ENCODE measurements at regions not wholly inside any gene's neighbourhood (a gene's known extent, or its start where the extent isn't known, plus 50 kb on each side); places are given as distances from the start of the nearest gene placed in this dataset.

GRCh38 chr9:75429531-75430475 lies 341.5 kb downstream of the OSTF1 start:
- Histone ChIP-seq H3K4me2 (no peak overlapping the region), H3K36me3 (replicated peaks; ENCODE audit: insufficient read depth, low read depth) (no peaks in the 10 kb centered on the region), H3K79me2 (no peaks in the 10 kb centered on the region), H3K9me3 (ENCODE audit: low read depth) (no peaks in the 10 kb centered on the region), H3K4me1 (ENCODE audit: insufficient read depth) (no peaks in the 10 kb centered on the region), H3K9me2 (replicated peaks; ENCODE audit: insufficient read depth) (no peaks in the 10 kb centered on the region), H3K27me3 (peaks cover 7% of the 10 kb centered on the region), H3K27ac (no peak overlapping the region), H2AFZ (no peak overlapping the region), H3K4me3 (no peak overlapping the region), H4K20me1 (ENCODE audit: insufficient read depth, poor library complexity, severe bottlenecking) (no peaks in the 10 kb centered on the region)
- DNase-seq (ENCODE audit: low spot score) = peak; percentile 35
- TF ChIP-seq EZH2phosphoT487 (IDR thresholded peaks at IDR 0.05; ENCODE audit: low read depth, severe bottlenecking, unreplicated experiment) (peak; percentile 81), EZH2 (IDR thresholded peaks at IDR 0.05; ENCODE audit: borderline replicate concordance) (no peak)
- 75% methylated on average over 3 of the region's 3 CpGs for WGBS (ENCODE audit: low lambda C conversion rate, missing lambda C conversion rate)

- Histone ChIP-seq H4K20me1 (ENCODE audit: insufficient read depth, poor library complexity, severe bottlenecking) (no peaks in the 10 kb centered on the region), H3K27me3 (peaks cover 7% of the 10 kb centered on the region), H3K79me2 (no peaks in the 10 kb centered on the region), H3K4me2 (no peak overlapping the region), H3K27ac (no peak overlapping the region), H3K36me3 (replicated peaks; ENCODE audit: insufficient read depth, low read depth) (no peaks in the 10 kb centered on the region), H3K9me2 (replicated peaks; ENCODE audit: insufficient read depth) (no peaks in the 10 kb centered on the region), H3K4me1 (ENCODE audit: insufficient read depth) (no peaks in the 10 kb centered on the region), H3K9me3 (ENCODE audit: low read depth) (no peaks in the 10 kb centered on the region), H3K4me3 (no peak overlapping the region), H2AFZ (no peak overlapping the region)
- no peak for DNase-seq (ENCODE audit: low spot score)
- TF ChIP-seq EZH2phosphoT487 (IDR thresholded peaks at IDR 0.05; ENCODE audit: low read depth, severe bottlenecking, unreplicated experiment) = no peak
- TF ChIP-seq CTCF (IDR thresholded peaks at IDR 0.05; ENCODE audit: poor library complexity) = no peak
- no peak for TF ChIP-seq EZH2 (IDR thresholded peaks at IDR 0.05; ENCODE audit: borderline replicate concordance)
Measured at GRCh38 chr9:75431375-75431774, 343.1 kb downstream of the OSTF1 start.

- Histone ChIP-seq H3K27ac (no peak overlapping the region), H3K79me2 (no peaks in the 10 kb centered on the region), H4K20me1 (ENCODE audit: insufficient read depth, poor library complexity, severe bottlenecking) (no peaks in the 10 kb centered on the region), H3K36me3 (replicated peaks; ENCODE audit: insufficient read depth, low read depth) (no peaks in the 10 kb centered on the region), H3K4me3 (no peak overlapping the region), H3K4me2 (no peak overlapping the region), H3K9me3 (ENCODE audit: low read depth) (no peaks in the 10 kb centered on the region), H2AFZ (no peak overlapping the region), H3K9me2 (replicated peaks; ENCODE audit: insufficient read depth) (no peaks in the 10 kb centered on the region), H3K27me3 (peaks cover under 1% of the 10 kb centered on the region), H3K4me1 (ENCODE audit: insufficient read depth) (no peaks in the 10 kb centered on the region)
- DNase-seq (ENCODE audit: low spot score) = no peak
- TF ChIP-seq EZH2 (IDR thresholded peaks at IDR 0.05; ENCODE audit: borderline replicate concordance) (no peak), CTCF (IDR thresholded peaks at IDR 0.05; ENCODE audit: poor library complexity) (no peak), EZH2phosphoT487 (IDR thresholded peaks at IDR 0.05; ENCODE audit: low read depth, severe bottlenecking, unreplicated experiment) (no peak)
- WGBS (ENCODE audit: low lambda C conversion rate, missing lambda C conversion rate) = 69% methylated on average over 1 of the region's 1 CpG
Measured at GRCh38 chr9:75432386-75432785, 344.1 kb downstream of the OSTF1 start.

- Histone ChIP-seq H3K4me2 (no peak overlapping the region), H3K36me3 (replicated peaks; ENCODE audit: insufficient read depth, low read depth) (no peaks in the 10 kb centered on the region), H3K9me3 (ENCODE audit: low read depth) (no peaks in the 10 kb centered on the region), H3K27ac (no peak overlapping the region), H2AFZ (no peak overlapping the region), H3K27me3 (no peaks in the 10 kb centered on the region), H3K9me2 (replicated peaks; ENCODE audit: insufficient read depth) (no peaks in the 10 kb centered on the region), H3K79me2 (no peaks in the 10 kb centered on the region), H4K20me1 (ENCODE audit: insufficient read depth, poor library complexity, severe bottlenecking) (no peaks in the 10 kb centered on the region), H3K4me1 (ENCODE audit: insufficient read depth) (no peaks in the 10 kb centered on the region), H3K4me3 (no peak overlapping the region)
- DNase-seq (ENCODE audit: low spot score) = no peak
- no peak for TF ChIP-seq CTCF (IDR thresholded peaks at IDR 0.05; ENCODE audit: poor library complexity)
- no peak for TF ChIP-seq EZH2 (IDR thresholded peaks at IDR 0.05; ENCODE audit: borderline replicate concordance)
- TF ChIP-seq EZH2phosphoT487 (IDR thresholded peaks at IDR 0.05; ENCODE audit: low read depth, severe bottlenecking, unreplicated experiment) = no peak
Measured at GRCh38 chr9:75432888-75433287, 344.6 kb downstream of the OSTF1 start.

All from hepatocyte (in vitro differentiated cells).